ENCODE measurements at regions not wholly inside any gene's neighbourhood (a gene's known extent, or its start where the extent isn't known, plus 50 kb on each side); places are given as distances from the start of the nearest gene placed in this dataset.
"Not testable (repeated sequence)": the region's sequence is repeated elsewhere in the genome, so short reads cannot be mapped to it uniquely, and the experiment has no call there.

DNA sequence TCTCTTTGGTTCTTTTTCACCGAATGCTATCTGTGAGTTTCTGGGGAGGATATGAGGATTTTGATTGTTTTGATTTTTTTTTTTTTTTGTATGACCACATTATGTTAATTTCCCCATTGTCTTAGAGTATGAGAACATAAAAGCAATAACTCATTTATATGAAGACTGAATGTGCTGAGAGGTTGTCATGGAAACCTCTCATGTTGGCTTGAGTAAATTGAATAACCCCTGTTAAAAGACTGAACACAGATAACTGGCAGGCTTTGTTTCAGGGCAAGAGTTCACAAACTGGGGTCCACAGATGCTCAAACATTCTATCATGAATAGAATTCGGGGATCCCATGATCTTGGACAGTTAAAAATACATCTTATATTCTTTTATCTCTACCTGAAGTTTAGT is 129.4 kb downstream of the NPIPA7 start:
- H3K4me1 ChIP-seq (ENCODE audit: control insufficient read depth, insufficient read depth, low read length); H3K4me3 ChIP-seq (ENCODE audit: insufficient read depth, low read depth, low read length); H3K9me3 ChIP-seq (ENCODE audit: control insufficient read depth, low read length); H3K27ac ChIP-seq (ENCODE audit: insufficient read depth, low read depth, low read length, poor library complexity, severe bottlenecking); H3K36me3 ChIP-seq (ENCODE audit: control insufficient read depth, insufficient read depth, low read length); H3K27me3 ChIP-seq (ENCODE audit: control insufficient read depth, insufficient read depth, low read length, poor library complexity, severe bottlenecking): not testable (repeated sequence)
- WGBS, 2 experiments, result no CpG with 5 or more reads among the region's 2 CpGs

DNA sequence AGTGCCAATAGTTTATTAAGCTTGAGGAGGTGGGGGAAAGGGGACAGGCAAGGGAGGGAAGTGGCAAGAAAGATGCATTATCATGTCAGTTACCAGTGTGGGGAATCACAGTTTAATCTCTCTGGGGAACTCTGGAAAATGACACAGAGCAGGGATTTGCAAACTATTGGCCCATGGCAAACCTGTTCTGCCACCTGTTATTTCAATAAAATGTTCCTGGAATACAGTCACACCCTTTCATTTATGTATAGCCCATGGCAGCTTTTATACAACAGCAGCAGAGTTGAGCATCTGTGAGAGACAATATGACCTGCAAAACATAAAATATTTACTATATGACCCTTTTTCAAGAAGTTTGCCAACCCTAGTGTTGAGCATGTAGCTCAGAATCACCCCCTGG is 140.5 kb downstream of the NPIPA7 start:
- not testable (repeated sequence) for H3K36me3 ChIP-seq (ENCODE audit: control insufficient read depth, insufficient read depth, low read length); H3K4me1 ChIP-seq (ENCODE audit: control insufficient read depth, insufficient read depth, low read length); H3K9me3 ChIP-seq (ENCODE audit: control insufficient read depth, low read length); H3K27me3 ChIP-seq (ENCODE audit: control insufficient read depth, insufficient read depth, low read length, poor library complexity, severe bottlenecking); H3K27ac ChIP-seq (ENCODE audit: insufficient read depth, low read depth, low read length, poor library complexity, severe bottlenecking); H3K4me3 ChIP-seq (ENCODE audit: insufficient read depth, low read depth, low read length)

DNA sequence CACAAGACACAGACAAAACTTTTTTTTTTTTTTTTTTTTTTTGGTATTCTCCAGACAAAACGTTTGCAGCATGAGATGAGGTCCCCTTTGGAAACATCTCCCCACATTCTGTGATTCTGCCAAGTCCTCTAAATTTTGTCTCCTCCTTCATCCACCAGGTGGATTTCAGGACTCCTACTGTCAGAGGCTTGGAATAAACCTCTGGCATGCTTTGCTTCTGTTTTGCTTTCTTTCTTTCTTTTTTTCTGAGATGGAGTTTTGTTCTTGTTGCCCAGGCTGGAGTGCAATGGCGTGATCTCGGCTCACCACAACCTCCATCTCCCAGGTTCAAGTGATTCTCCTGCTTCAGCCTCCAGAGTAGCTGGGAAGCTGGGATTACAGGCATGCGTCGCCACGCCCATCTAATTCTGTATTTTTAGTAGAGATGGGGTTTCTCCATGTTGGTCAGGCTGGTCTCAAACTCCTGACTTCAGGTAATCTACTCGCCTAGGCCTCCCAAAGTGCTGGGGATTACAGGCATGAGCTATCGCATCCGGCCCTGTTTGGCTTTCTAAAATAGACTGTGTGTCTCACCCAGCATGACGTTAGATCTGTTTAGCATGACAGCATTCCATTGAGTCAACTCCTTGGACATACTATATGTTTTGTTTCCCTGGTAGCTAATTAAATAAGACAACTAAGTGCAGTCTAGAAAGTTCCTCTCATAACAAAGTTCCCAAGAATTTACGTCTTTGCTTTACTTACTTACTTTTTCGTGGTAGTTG is 142.5 kb downstream of the NPIPA7 start:
- 50 to 78% methylated on average over 1 of the region's 12 CpGs for WGBS, 2 experiments
- H3K4me3 ChIP-seq (ENCODE audit: insufficient read depth, low read depth, low read length); H3K36me3 ChIP-seq (ENCODE audit: control insufficient read depth, insufficient read depth, low read length); H3K9me3 ChIP-seq (ENCODE audit: control insufficient read depth, low read length); H3K27ac ChIP-seq (ENCODE audit: insufficient read depth, low read depth, low read length, poor library complexity, severe bottlenecking); H3K27me3 ChIP-seq (ENCODE audit: control insufficient read depth, insufficient read depth, low read length, poor library complexity, severe bottlenecking); H3K4me1 ChIP-seq (ENCODE audit: control insufficient read depth, insufficient read depth, low read length): not testable (repeated sequence)

DNA sequence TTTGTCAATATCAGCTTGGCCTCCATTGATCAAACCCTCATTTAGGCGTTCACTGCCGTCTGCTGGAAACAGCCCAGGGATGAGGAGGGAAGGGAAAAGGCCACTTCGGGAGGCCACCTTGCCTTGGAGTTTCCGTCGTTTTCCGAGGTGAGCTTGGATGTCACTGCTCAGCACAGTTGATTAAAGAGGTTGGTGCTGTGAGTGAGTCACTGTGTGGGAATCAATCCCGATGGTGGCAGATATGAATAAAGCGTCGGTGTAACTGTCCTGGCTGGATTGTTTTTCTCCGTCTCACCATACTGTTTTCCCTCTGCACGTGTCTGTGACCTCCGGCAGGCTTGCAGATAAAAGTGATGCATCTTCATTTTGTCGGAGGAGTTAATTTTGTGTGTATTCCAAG is 148.1 kb downstream of the NPIPA7 start:
- not testable (repeated sequence) for H3K27me3 ChIP-seq (ENCODE audit: control insufficient read depth, insufficient read depth, low read length, poor library complexity, severe bottlenecking); H3K4me1 ChIP-seq (ENCODE audit: control insufficient read depth, insufficient read depth, low read length); H3K27ac ChIP-seq (ENCODE audit: insufficient read depth, low read depth, low read length, poor library complexity, severe bottlenecking); H3K36me3 ChIP-seq (ENCODE audit: control insufficient read depth, insufficient read depth, low read length); H3K4me3 ChIP-seq (ENCODE audit: insufficient read depth, low read depth, low read length); H3K9me3 ChIP-seq (ENCODE audit: control insufficient read depth, low read length)
- no CpG with 5 or more reads among the region's 13 CpGs for WGBS, 2 experiments

DNA sequence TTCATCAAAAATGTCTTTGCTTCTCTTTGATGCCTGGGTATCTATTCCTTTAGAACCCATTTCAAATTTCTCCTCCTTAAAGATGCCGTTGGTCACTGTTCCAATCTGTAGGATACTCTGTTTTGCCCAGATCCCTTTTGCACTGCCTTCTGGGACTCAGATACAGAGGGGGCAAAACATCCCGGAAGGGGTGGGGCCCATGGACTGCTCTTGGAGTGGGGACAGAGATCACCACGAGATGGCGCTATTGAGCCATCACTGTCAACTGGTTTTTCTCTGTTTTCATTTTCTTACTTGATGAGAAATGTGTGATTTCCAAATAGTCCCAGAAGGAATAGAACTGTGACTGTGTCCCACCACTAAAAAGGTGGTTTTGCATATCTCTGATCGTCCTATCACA is 151.8 kb downstream of the NPIPA7 start:
- WGBS, 2 experiments, result 50 to 67% methylated on average over 1 of the region's 5 CpGs

DNA sequence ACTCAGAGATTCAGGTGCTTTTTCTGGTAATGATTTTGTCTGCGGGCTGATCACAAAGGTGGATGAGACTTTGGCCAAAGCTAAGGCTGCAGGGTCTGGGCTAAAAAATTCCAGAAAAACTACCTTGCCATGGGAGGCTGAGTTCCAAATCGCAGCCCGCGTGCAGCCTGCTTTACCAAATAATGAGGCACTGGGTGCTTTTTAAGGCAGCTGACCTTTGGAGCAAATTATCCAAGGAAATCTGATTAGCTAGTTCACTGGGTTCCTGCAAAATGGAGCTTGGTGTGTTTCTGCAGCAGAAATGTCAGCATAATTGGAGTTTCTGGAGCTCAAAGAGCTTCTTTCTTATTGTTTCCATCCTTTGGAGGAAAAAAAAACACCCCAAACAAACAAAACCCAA is 156.6 kb downstream of the NPIPA7 start:
- not testable (repeated sequence) for H3K36me3 ChIP-seq (ENCODE audit: control insufficient read depth, insufficient read depth, low read length)
- 88 to 90% methylated on average over 3 of the region's 4 CpGs for WGBS, 2 experiments

More for the DNA sequence above, 151.8 kb downstream of the NPIPA7 start:
- H3K27me3 ChIP-seq (ENCODE audit: control insufficient read depth, insufficient read depth, low read length, poor library complexity, severe bottlenecking); H3K4me3 ChIP-seq (ENCODE audit: insufficient read depth, low read depth, low read length); H3K27ac ChIP-seq (ENCODE audit: insufficient read depth, low read depth, low read length, poor library complexity, severe bottlenecking); H3K9me3 ChIP-seq (ENCODE audit: control insufficient read depth, low read length); H3K36me3 ChIP-seq (ENCODE audit: control insufficient read depth, insufficient read depth, low read length); H3K4me1 ChIP-seq (ENCODE audit: control insufficient read depth, insufficient read depth, low read length): not testable (repeated sequence)

DNA sequence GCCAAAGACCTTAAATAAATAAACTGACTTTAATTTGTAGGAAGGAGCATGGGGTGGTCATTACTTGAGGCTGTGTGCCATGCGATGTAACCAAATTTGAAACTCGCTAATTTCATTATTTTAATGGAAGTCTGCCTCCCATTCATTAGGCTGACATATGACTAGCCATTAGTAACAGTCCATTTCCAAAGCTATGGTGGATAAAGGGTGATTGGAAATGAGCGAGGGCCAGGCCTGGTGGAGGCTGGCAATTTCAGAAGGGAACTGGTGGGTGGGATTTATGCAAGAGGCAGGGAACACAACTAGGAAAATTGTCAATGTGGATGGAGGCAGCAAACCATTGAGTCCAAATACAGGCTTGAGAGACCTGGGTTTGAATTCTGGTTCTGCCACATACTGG is 157.2 kb downstream of the NPIPA7 start:
- H3K27me3 ChIP-seq (ENCODE audit: control insufficient read depth, insufficient read depth, low read length, poor library complexity, severe bottlenecking); H3K27ac ChIP-seq (ENCODE audit: insufficient read depth, low read depth, low read length, poor library complexity, severe bottlenecking); H3K36me3 ChIP-seq (ENCODE audit: control insufficient read depth, insufficient read depth, low read length); H3K4me3 ChIP-seq (ENCODE audit: insufficient read depth, low read depth, low read length); H3K9me3 ChIP-seq (ENCODE audit: control insufficient read depth, low read length); H3K4me1 ChIP-seq (ENCODE audit: control insufficient read depth, insufficient read depth, low read length): not testable (repeated sequence)
- WGBS, 2 experiments, result 94 to 100% methylated on average over 2 to 3 of the region's 3 CpGs

More for the DNA sequence above, 156.6 kb downstream of the NPIPA7 start:
- not testable (repeated sequence) for H3K4me3 ChIP-seq (ENCODE audit: insufficient read depth, low read depth, low read length); H3K27ac ChIP-seq (ENCODE audit: insufficient read depth, low read depth, low read length, poor library complexity, severe bottlenecking); H3K9me3 ChIP-seq (ENCODE audit: control insufficient read depth, low read length); H3K4me1 ChIP-seq (ENCODE audit: control insufficient read depth, insufficient read depth, low read length); H3K27me3 ChIP-seq (ENCODE audit: control insufficient read depth, insufficient read depth, low read length, poor library complexity, severe bottlenecking)

DNA sequence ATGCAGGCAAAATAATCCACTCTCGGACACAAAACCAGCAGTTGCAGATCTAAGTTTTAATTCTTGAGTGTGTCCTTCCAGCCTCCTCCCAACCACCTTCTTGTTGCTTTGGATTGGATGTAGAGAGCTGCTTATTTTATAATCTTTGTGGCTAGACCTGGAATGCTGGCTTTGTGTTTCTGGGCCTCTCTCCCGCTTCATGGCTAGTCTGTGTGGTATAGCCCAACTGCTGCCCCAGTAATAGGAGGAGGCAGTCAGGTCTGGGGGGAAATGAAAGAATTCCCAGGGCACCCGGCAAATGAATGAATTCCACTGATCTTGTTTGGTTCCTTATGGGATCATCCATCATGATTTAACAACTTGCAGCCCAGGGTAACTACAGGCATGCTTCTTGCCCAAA is 170.8 kb downstream of the NPIPA7 start:
- not testable (repeated sequence) for H3K36me3 ChIP-seq (ENCODE audit: control insufficient read depth, insufficient read depth, low read length); H3K4me1 ChIP-seq (ENCODE audit: control insufficient read depth, insufficient read depth, low read length); H3K27ac ChIP-seq (ENCODE audit: insufficient read depth, low read depth, low read length, poor library complexity, severe bottlenecking); H3K9me3 ChIP-seq (ENCODE audit: control insufficient read depth, low read length); H3K4me3 ChIP-seq (ENCODE audit: insufficient read depth, low read depth, low read length); H3K27me3 ChIP-seq (ENCODE audit: control insufficient read depth, insufficient read depth, low read length, poor library complexity, severe bottlenecking)
- WGBS, 2 experiments, result 88 to 93% methylated on average over 3 of the region's 3 CpGs

DNA sequence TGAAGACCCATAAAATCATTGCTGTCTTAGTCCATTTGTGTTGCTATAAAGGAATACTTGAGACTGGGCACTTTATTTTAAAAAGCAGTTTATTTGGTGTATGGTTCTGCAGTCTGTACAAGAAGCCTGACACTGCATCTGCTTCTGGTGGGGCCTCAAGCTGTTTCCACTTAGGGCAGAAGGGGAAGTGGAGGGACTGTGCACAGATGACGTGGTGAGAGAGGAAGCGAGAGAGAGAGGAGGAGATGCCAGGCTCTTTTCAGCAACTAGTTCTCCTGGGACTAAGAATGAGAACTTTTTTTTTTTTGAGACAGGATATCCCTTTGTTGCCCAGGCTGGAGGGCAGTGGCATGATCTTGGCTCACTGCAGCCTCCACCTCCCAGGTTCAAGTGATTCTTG is 171.9 kb downstream of the NPIPA7 start:
- 95 to 100% methylated on average over 2 of the region's 2 CpGs for WGBS, 2 experiments
- H3K27me3 ChIP-seq (ENCODE audit: control insufficient read depth, insufficient read depth, low read length, poor library complexity, severe bottlenecking); H3K36me3 ChIP-seq (ENCODE audit: control insufficient read depth, insufficient read depth, low read length); H3K4me1 ChIP-seq (ENCODE audit: control insufficient read depth, insufficient read depth, low read length); H3K27ac ChIP-seq (ENCODE audit: insufficient read depth, low read depth, low read length, poor library complexity, severe bottlenecking); H3K4me3 ChIP-seq (ENCODE audit: insufficient read depth, low read depth, low read length); H3K9me3 ChIP-seq (ENCODE audit: control insufficient read depth, low read length): not testable (repeated sequence)

DNA sequence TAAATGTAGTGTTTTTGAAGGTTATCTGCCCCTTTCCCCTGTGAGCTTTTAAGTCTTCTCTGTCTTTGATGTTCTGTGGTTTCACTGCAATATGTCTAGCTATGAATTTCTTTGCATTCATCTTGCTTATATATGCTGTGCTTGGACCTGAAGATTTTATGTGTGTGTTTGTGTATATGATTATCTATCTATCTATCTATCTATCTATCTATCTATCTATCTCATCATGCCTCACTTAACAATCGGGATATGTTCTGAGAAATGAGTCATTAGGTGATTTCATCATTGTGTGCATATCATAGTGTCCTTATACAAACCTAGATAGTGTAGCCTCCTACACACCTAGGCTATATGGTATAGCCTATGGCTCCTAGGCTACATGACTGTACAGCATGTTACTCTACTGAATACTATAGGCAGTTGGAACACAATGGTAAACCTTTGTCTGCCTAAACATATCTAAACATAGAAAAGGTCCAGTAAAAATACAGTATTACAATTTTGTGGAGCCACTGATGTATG is 173.9 kb downstream of the NPIPA7 start:
- H3K9me3 ChIP-seq (ENCODE audit: control insufficient read depth, low read length); H3K27ac ChIP-seq (ENCODE audit: insufficient read depth, low read depth, low read length, poor library complexity, severe bottlenecking); H3K4me1 ChIP-seq (ENCODE audit: control insufficient read depth, insufficient read depth, low read length); H3K27me3 ChIP-seq (ENCODE audit: control insufficient read depth, insufficient read depth, low read length, poor library complexity, severe bottlenecking); H3K36me3 ChIP-seq (ENCODE audit: control insufficient read depth, insufficient read depth, low read length); H3K4me3 ChIP-seq (ENCODE audit: insufficient read depth, low read depth, low read length): not testable (repeated sequence)
- WGBS, 2 experiments, result no CpG with 5 or more reads among the region's 1 CpG

DNA sequence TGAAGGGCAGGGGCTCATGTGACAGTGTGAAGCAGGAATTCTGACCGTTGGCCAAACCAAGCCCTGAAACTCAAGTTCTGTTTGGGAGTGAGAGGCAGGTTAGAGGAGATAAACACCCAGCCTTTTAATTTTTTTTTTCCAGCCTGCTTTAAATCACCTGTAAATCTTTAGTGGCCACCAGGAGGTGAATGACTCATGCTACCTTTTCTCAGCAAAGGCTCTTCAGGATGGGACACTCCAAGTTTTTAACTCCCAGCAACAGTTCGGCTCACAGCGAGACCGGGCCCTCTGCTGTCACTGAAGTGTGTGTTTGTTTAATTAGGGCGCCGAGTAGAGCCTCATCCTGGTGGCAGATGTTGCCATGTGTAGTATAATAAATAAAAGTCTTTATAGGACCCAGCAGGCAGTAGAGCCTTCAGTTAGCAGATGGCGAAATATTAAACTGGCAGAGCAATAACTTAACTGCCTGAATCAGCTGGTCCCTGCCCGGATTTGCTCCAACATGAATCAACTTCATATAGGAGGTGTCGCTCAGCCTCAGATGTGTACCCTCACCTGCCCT is 180.3 kb downstream of the NPIPA7 start:
- 94 to 95% methylated on average over 3 to 4 of the region's 9 CpGs for WGBS, 2 experiments
- not testable (repeated sequence) for H3K27me3 ChIP-seq (ENCODE audit: control insufficient read depth, insufficient read depth, low read length, poor library complexity, severe bottlenecking); H3K36me3 ChIP-seq (ENCODE audit: control insufficient read depth, insufficient read depth, low read length); H3K9me3 ChIP-seq (ENCODE audit: control insufficient read depth, low read length); H3K4me1 ChIP-seq (ENCODE audit: control insufficient read depth, insufficient read depth, low read length); H3K4me3 ChIP-seq (ENCODE audit: insufficient read depth, low read depth, low read length); H3K27ac ChIP-seq (ENCODE audit: insufficient read depth, low read depth, low read length, poor library complexity, severe bottlenecking)

All from ectodermal cell (in vitro differentiated cells).